Right lobe of liver (tissue), 6 donors: ENCODE measurements at regions not wholly inside any gene's neighbourhood (a gene's known extent, or its start where the extent isn't known, plus 50 kb on each side); places are given as distances from the start of the nearest gene placed in this dataset.
"Not testable (repeated sequence)": the region's sequence is repeated elsewhere in the genome, so short reads cannot be mapped to it uniquely, and the experiment has no call there.

Source experiments
- ATAC-seq, 4 donors: fragments of 200-7000 bp; cut with Tn5 transposase; one replicate each; pipeline ENCODE4 v1.9.1; 2020; ENCODE audit warnings: mild to moderate bottlenecking in 4 of 4, moderate library complexity in 4 of 4
- DNase-seq, 3 donors: peaks; one replicate each; pipeline ENCODE4 v3.0.0-alpha.2; 2020
- H3K27ac ChIP-seq, 3 donors: fragments of 200-600 bp; one replicate each; pipeline ENCODE4 v1.8.0; 2022
- H3K27me3 ChIP-seq, 2 donors: fragments of 200-600 bp; one replicate each; pipeline ENCODE4 v1.8.0; 2022
- H3K36me3 ChIP-seq, 4 donors: fragments of 200-600 bp; sonication (generic) in 1 of 4; one replicate each; pipeline versions ENCODE4 v1.5.1 to v1.8.0; 2017 to 2022; ENCODE audit warnings: control low read depth in 1 of 4
- H3K4me1 ChIP-seq, 4 donors: fragments of 200-600 bp; sonication (generic) in 1 of 4; one replicate each; pipeline versions ENCODE4 v1.5.1 to v1.8.0; 2017 to 2022; ENCODE audit warnings: control low read depth in 1 of 4
- H3K4me3 ChIP-seq, 3 donors: fragments of 200-600 bp; one replicate each; pipeline ENCODE4 v1.8.0; 2022
- H3K9me3 ChIP-seq, 4 donors: fragments of 200-600 bp; sonication (generic) in 1 of 4; one replicate each; pipeline versions ENCODE4 v1.5.1 to v1.8.0; 2017 to 2022; ENCODE audit warnings: control low read depth in 1 of 4
- WGBS: methylation state at CpG from one replicate; pipeline ENCODE4 v1.1.6; 2018; ENCODE audit warnings: low coverage, low lambda C conversion rate; ENCODE audit not compliant: insufficient coverage; ENCODE audit errors: missing lambda C conversion rate; 5-methylcytosine and 5-hydroxymethylcytosine counted together
- intact Hi-C, 2 donors: fragments of 100-400 bp; cut with DNase I; formaldehyde crosslinking; loops; one replicate each; pipeline versions ENCODE4 v1.11.2 to v1.14.1; 2022
- donor health status: DM: no; HTN: yes; CAD: no.
- donor health status: DM: no; HTN: no; CAD: no.
- donor health status: DM: no; HTN: no; CAD: no.
- donor health status: DM: no; HTN: yes; CAD: no.
- donor health status: DM: no; HTN: yes; CAD: no.

- H3K4me3 ChIP-seq, H3K4me1 ChIP-seq, DNase-seq, H3K27me3 ChIP-seq, H3K9me3 ChIP-seq, H3K36me3 ChIP-seq, intact Hi-C loops, H3K27ac ChIP-seq, ATAC-seq: not testable (repeated sequence)
- WGBS = 80% methylated on average over 1 of the region's 8 CpGs
Measured at GRCh38 chr16:15307184-15307583, 70.9 kb downstream of the NPIPA5 start.

DNA sequence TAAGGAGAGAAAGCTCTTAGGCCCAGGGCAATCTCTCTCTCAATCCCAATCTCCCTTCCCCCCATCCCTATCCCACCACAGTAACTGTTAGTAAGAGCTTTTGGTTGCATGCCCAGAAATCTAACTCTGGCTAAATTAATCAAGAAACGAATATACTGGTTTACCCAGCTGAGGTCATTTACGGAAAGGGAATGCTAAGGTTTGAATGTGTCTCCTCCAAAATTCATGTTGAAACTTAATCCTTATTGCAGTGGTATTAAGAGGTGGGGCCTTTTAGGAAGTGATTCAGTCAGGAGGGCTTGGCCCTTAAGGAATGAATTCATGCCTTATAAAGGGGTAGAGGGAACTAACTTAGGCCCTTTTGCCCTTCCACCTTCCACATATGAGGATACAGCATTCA lies 72.2 kb downstream of the NPIPA5 start:
- H3K4me1 ChIP-seq, H3K4me3 ChIP-seq, DNase-seq, intact Hi-C loops, H3K27ac ChIP-seq, H3K36me3 ChIP-seq, H3K27me3 ChIP-seq, ATAC-seq, H3K9me3 ChIP-seq: not testable (repeated sequence)
- 60% methylated on average over 2 of the region's 2 CpGs for WGBS

- H3K27ac ChIP-seq, ATAC-seq, DNase-seq, H3K4me1 ChIP-seq, H3K4me3 ChIP-seq, H3K27me3 ChIP-seq, intact Hi-C loops, H3K9me3 ChIP-seq, H3K36me3 ChIP-seq: not testable (repeated sequence)
- WGBS = 9% methylated on average over 8 of the region's 10 CpGs
Measured at GRCh38 chr16:15303667-15304324, 74.3 kb downstream of the NPIPA5 start.

DNA sequence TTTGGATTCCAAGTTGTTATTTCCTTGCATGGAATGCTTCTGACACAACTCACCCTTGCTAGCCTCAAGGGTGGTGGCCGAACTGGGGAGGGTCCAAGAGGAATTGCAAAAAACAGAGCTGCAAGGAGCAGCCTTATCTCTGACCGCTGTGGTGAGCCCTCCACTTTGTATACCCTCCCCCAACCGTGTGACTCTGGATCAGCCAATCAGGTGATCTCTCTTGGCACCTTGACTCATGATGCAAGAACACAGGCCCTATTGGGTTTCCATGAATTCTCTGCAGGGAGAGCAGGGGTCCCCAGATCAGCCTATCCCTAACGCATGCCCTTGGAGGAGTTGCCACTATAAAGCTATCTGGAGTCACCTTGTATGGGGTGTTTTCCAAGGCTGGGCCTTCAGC lies 81.0 kb downstream of the NPIPA5 start:
- H3K27ac ChIP-seq, DNase-seq, H3K27me3 ChIP-seq, H3K36me3 ChIP-seq, ATAC-seq, intact Hi-C loops, H3K4me3 ChIP-seq, H3K9me3 ChIP-seq, H3K4me1 ChIP-seq: not testable (repeated sequence)
- WGBS = no CpG with 5 or more reads among the region's 4 CpGs

DNA sequence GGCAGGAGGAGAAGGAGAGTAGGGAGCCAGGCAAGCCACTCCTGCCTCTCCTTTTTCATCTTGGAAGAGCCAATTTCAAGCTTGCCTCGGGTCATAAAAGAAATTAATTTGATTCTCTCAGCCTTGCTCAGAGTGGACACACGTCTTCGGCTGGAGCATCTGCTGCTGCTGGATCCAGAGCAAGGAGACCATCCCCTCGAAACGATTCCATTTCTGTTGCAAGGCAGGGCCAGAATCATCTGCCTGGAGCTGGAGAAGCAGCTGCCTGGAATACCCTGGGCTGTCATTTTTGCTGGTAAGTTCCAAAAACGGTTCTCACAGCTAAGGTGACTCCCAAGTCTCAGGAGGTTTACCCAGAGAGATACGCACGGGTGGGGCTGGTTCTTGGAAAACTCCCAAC lies 103.3 kb downstream of the NPIPA5 start:
- H3K27me3 ChIP-seq, H3K4me3 ChIP-seq, ATAC-seq, H3K9me3 ChIP-seq, H3K36me3 ChIP-seq, DNase-seq, H3K4me1 ChIP-seq, intact Hi-C loops, H3K27ac ChIP-seq: not testable (repeated sequence)
- 20% methylated on average over 2 of the region's 8 CpGs for WGBS

- intact Hi-C loops, H3K27ac ChIP-seq, H3K4me3 ChIP-seq, H3K27me3 ChIP-seq, H3K9me3 ChIP-seq, H3K4me1 ChIP-seq, H3K36me3 ChIP-seq, DNase-seq: not testable (repeated sequence)
- no CpG with 5 or more reads among the region's 1 CpG for WGBS
- peak in 1 of 4 donors; percentile 20 for ATAC-seq
Measured at GRCh38 chr16:15273964-15274363, 104.1 kb downstream of the NPIPA5 start.

DNA sequence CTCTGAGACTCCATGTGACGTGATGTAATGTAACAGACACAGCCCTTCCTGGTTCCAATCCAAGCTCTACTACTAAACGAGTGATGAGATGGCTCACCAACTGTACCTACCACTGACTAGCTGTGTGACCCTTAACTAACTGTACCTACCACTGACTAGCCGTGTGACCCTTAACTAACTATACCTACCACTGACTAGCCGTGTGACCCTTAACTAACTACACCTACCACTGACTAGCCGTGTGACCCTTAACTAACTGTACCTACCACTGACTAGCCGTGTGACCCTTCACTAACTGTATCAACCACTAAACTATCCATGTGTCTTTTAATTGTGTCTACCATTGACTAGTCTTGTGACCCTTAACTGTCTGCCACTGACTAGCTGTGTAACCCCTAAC lies 111.2 kb downstream of the NPIPA5 start:
- H3K27ac ChIP-seq, H3K4me1 ChIP-seq, H3K27me3 ChIP-seq, DNase-seq, intact Hi-C loops, H3K36me3 ChIP-seq, H3K4me3 ChIP-seq, ATAC-seq, H3K9me3 ChIP-seq: not testable (repeated sequence)
- 82% methylated on average over 4 of the region's 6 CpGs for WGBS

- ATAC-seq, H3K4me1 ChIP-seq, H3K27me3 ChIP-seq, intact Hi-C loops, H3K4me3 ChIP-seq, H3K36me3 ChIP-seq, DNase-seq, H3K27ac ChIP-seq, H3K9me3 ChIP-seq: not testable (repeated sequence)
- WGBS = no CpG with 5 or more reads among the region's 11 CpGs
Measured at GRCh38 chr16:15262212-15262611, 115.9 kb downstream of the NPIPA5 start.

DNA sequence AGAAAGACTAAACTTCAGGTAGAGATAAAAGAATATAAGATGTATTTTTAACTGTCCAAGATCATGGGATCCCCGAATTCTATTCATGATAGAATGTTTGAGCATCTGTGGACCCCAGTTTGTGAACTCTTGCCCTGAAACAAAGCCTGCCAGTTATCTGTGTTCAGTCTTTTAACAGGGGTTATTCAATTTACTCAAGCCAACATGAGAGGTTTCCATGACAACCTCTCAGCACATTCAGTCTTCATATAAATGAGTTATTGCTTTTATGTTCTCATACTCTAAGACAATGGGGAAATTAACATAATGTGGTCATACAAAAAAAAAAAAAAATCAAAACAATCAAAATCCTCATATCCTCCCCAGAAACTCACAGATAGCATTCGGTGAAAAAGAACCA lies 130.1 kb downstream of the NPIPA5 start:
- H3K9me3 ChIP-seq, H3K27me3 ChIP-seq, DNase-seq, H3K4me3 ChIP-seq, H3K27ac ChIP-seq, ATAC-seq, intact Hi-C loops, H3K36me3 ChIP-seq, H3K4me1 ChIP-seq: not testable (repeated sequence)
- no CpG with 5 or more reads among the region's 2 CpGs for WGBS

DNA sequence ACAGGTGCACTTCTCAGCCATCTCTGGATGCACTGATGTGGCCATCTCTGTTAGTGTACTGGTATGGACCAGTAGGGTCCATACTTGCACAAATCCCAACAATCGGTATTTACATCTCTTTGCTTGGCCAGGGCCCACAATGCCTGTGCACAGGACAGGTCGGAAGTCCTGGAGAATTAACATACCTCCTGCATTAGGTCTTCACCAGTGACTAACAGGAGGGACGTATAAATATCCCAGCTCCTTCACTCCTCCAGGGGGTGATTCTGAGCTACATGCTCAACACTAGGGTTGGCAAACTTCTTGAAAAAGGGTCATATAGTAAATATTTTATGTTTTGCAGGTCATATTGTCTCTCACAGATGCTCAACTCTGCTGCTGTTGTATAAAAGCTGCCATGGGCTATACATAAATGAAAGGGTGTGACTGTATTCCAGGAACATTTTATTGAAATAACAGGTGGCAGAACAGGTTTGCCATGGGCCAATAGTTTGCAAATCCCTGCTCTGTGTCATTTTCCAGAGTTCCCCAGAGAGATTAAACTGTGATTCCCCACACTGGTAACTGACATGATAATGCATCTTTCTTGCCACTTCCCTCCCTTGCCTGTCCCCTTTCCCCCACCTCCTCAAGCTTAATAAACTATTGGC lies 141.3 kb downstream of the NPIPA5 start:
- H3K4me1 ChIP-seq, DNase-seq, ATAC-seq, H3K27me3 ChIP-seq, H3K9me3 ChIP-seq, H3K36me3 ChIP-seq, intact Hi-C loops, H3K27ac ChIP-seq, H3K4me3 ChIP-seq: not testable (repeated sequence)
- WGBS = 63% methylated on average over 1 of the region's 3 CpGs

DNA sequence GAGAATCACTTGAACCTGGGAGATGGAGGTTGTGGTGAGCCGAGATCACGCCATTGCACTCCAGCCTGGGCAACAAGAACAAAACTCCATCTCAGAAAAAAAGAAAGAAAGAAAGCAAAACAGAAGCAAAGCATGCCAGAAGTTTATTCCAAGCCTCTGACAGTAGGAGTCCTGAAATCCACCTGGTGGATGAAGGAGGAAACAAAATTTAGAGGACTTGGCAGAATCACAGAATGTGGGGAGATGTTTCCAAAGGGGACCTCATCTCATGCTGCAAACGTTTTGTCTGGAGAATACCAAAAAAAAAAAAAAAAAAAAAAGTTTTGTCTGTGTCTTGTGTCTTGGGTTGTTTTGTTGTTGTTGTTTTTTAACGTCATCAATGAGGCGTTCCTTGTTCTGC lies 141.1 kb upstream of the RRN3 start:
- H3K36me3 ChIP-seq, H3K27ac ChIP-seq, H3K27me3 ChIP-seq, ATAC-seq, DNase-seq, H3K9me3 ChIP-seq, H3K4me1 ChIP-seq, H3K4me3 ChIP-seq, intact Hi-C loops: not testable (repeated sequence)
- WGBS = 67% methylated on average over 2 of the region's 5 CpGs

DNA sequence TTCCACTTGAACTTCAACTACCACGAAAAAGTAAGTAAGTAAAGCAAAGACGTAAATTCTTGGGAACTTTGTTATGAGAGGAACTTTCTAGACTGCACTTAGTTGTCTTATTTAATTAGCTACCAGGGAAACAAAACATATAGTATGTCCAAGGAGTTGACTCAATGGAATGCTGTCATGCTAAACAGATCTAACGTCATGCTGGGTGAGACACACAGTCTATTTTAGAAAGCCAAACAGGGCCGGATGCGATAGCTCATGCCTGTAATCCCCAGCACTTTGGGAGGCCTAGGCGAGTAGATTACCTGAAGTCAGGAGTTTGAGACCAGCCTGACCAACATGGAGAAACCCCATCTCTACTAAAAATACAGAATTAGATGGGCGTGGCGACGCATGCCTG lies 140.6 kb upstream of the RRN3 start:
- DNase-seq, H3K27me3 ChIP-seq, ATAC-seq, H3K27ac ChIP-seq, H3K9me3 ChIP-seq, H3K36me3 ChIP-seq, intact Hi-C loops, H3K4me3 ChIP-seq, H3K4me1 ChIP-seq: not testable (repeated sequence)
- WGBS = no CpG with 5 or more reads among the region's 9 CpGs
